OCI-LY3 (cell line): ENCODE measurements at regions not wholly inside any gene's neighbourhood (a gene's known extent, or its start where the extent isn't known, plus 50 kb on each side); places are given as distances from the start of the nearest gene placed in this dataset.

ENCODE experiments used
- H2AFZ ChIP-seq: fragments of 200-600, 300-600 bp; shearing (Covaris generic); 2 replicates; pipeline ENCODE4 v1.6.0; 2014; ENCODE audit warnings: antibody characterized with exemption, low read depth, low read length
- H3K27ac ChIP-seq: fragments of 200-600, 300-600 bp; sonication (generic); 2 replicates; pipeline ENCODE4 v1.5.1; 2014; ENCODE audit warnings: mild to moderate bottlenecking, low read length, moderate library complexity, mixed read lengths
- H3K27me3 ChIP-seq: fragments of 200-600, 300-600 bp; sonication (generic); 2 replicates; pipeline ENCODE4 v1.6.1; 2014; ENCODE audit warnings: low read depth, low read length, mixed read lengths
- H3K36me3 ChIP-seq: fragments of 200-600, 300-600 bp; sonication (generic); replicated peaks from 2 replicates; pipeline ENCODE3; 2014; ENCODE audit warnings: low read depth, low read length, mixed read lengths
- H3K4me1 ChIP-seq: fragments of 300-600, 200-600 bp; sonication (generic); 2 replicates; pipeline ENCODE4 v1.6.1; 2014; ENCODE audit warnings: low read length, mixed read lengths
- H3K4me2 ChIP-seq: fragments of 200-600, 300-600 bp; sonication (generic); 2 replicates; pipeline ENCODE4 v1.6.1; 2014; ENCODE audit warnings: low read length, mixed read lengths
- H3K4me3 ChIP-seq: fragments of 300-600, 200-600 bp; sonication (generic); 2 replicates; pipeline ENCODE4 v1.5.1; 2014; ENCODE audit warnings: antibody characterized with exemption, mild to moderate bottlenecking, low read length, moderate library complexity
- H3K79me2 ChIP-seq: fragments of 300-600, 200-600 bp; shearing (Covaris generic); 2 replicates; pipeline ENCODE4 v1.6.1; 2014; ENCODE audit warnings: mild to moderate bottlenecking, low read length, mixed read lengths
- H3K9ac ChIP-seq: fragments of 300-600, 200-600 bp; shearing (Covaris generic); 2 replicates; pipeline ENCODE4 v1.6.0; 2014; ENCODE audit warnings: mild to moderate bottlenecking, low read length, moderate library complexity
- H3K9me3 ChIP-seq: fragments of 200-600, 300-600 bp; shearing (Covaris generic); 2 replicates; pipeline ENCODE4 v1.6.1; 2014; ENCODE audit warnings: low read length, mixed read lengths; ENCODE audit not compliant: insufficient read depth
- H4K20me1 ChIP-seq: fragments of 200-600, 300-600 bp; sonication (generic); 2 replicates; pipeline ENCODE4 v1.6.1; 2016; ENCODE audit warnings: low read length, mixed read lengths; ENCODE audit not compliant: insufficient read depth
- CTCF ChIP-seq: fragments of 200-600, 300-600 bp; sonication (generic); IDR thresholded peaks from 2 replicates; pipeline ENCODE4 v1.5.1; 2014; ENCODE audit warnings: antibody characterized with exemption, low read length, low read depth
- EZH2phosphoT487 ChIP-seq: fragments of 200-600 bp; shearing (Covaris generic); IDR thresholded peaks from 2 replicates; pipeline ENCODE4 v1.6.1; 2018; ENCODE audit warnings: antibody characterized with exemption, mixed run types, low read depth

GRCh38 chr1:50265790-50266314 is 157.1 kb downstream of the ELAVL4 start:
- Histone ChIP-seq H3K4me1 (no peaks in the 10 kb centered on the region), H3K4me3 (no peak overlapping the region), H3K79me2 (no peaks in the 10 kb centered on the region), H3K27ac (no peak overlapping the region), H3K27me3 (no peaks in the 10 kb centered on the region), H3K4me2 (no peak overlapping the region), H4K20me1 (no peaks in the 10 kb centered on the region), H3K36me3 (no peaks in the 10 kb centered on the region), H3K9me3 (no peaks in the 10 kb centered on the region), H2AFZ (no peak overlapping the region), H3K9ac (no peak overlapping the region)
- TF ChIP-seq EZH2phosphoT487: no peak
- TF ChIP-seq CTCF: no peak

DNA sequence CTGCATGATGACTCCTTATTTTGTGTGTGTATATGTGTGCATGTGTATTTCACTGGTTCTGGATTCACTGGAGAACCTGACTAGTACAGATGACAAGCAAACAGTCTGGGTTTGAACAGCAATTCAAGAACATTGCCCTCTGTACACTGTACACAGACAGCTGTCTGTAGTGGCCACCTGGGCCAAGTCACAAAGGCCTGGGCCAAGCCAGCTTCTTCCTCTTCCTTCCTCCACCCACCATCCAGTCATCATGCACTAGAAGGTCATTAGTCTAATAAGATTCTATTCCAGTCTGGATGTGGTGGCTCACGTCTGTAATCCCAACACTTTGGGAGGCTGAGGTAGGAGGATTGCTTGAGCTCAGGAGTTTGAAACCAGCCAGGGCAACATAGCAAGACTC is 155.9 kb downstream of the ELAVL4 start:
- H3K9ac ChIP-seq: no peak overlapping the region
- H2AFZ ChIP-seq: no peak overlapping the region
- H3K36me3 ChIP-seq: no peaks in the 10 kb centered on the region
- no peak for TF ChIP-seq EZH2phosphoT487
- TF ChIP-seq CTCF: no peak
- no peaks in the 10 kb centered on the region for H4K20me1 ChIP-seq
- no peaks in the 10 kb centered on the region for H3K79me2 ChIP-seq
- no peaks in the 10 kb centered on the region for H3K27me3 ChIP-seq
- H3K27ac ChIP-seq: no peak overlapping the region
- H3K4me1 ChIP-seq: no peaks in the 10 kb centered on the region
- H3K4me2 ChIP-seq: no peak overlapping the region
- no peaks in the 10 kb centered on the region for H3K9me3 ChIP-seq
- no peak overlapping the region for H3K4me3 ChIP-seq

GRCh38 chr1:50262436-50262835 is 153.7 kb downstream of the ELAVL4 start:
- no peak overlapping the region for H2AFZ ChIP-seq
- no peak overlapping the region for H3K4me2 ChIP-seq
- no peaks in the 10 kb centered on the region for H3K79me2 ChIP-seq
- no peaks in the 10 kb centered on the region for H3K27me3 ChIP-seq
- H3K9me3 ChIP-seq: no peaks in the 10 kb centered on the region
- no peak overlapping the region for H3K9ac ChIP-seq
- TF ChIP-seq CTCF (no peak), EZH2phosphoT487 (no peak)
- no peaks in the 10 kb centered on the region for H3K4me1 ChIP-seq
- H3K4me3 ChIP-seq: no peak overlapping the region
- H3K36me3 ChIP-seq: no peaks in the 10 kb centered on the region
- H3K27ac ChIP-seq: no peak overlapping the region
- H4K20me1 ChIP-seq: no peaks in the 10 kb centered on the region

DNA sequence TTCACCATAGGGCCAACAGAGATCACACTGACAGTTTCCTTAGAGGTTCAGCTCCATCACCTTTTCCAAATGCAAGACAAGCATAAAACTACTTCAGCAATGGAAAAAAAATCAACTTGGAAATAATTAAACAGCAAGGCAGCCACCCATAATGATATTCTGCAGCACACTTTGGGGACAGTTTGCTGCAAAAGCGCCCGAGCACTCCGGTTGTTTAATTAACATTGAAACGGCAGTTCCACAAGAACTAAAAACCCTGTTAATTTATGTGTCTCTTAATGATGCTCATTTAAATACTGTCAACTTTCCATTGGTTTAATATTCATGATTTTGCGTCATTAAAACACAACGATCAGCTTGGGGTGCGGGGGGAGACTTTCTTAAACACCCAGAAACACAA is 153.2 kb downstream of the ELAVL4 start:
- no peak overlapping the region for H3K9ac ChIP-seq
- TF ChIP-seq CTCF (no peak), EZH2phosphoT487 (no peak)
- no peaks in the 10 kb centered on the region for H4K20me1 ChIP-seq
- no peaks in the 10 kb centered on the region for H3K4me1 ChIP-seq
- H2AFZ ChIP-seq: no peak overlapping the region
- no peaks in the 10 kb centered on the region for H3K9me3 ChIP-seq
- H3K27me3 ChIP-seq: no peaks in the 10 kb centered on the region
- no peaks in the 10 kb centered on the region for H3K79me2 ChIP-seq
- no peak overlapping the region for H3K4me3 ChIP-seq
- H3K27ac ChIP-seq: no peak overlapping the region
- no peak overlapping the region for H3K4me2 ChIP-seq
- H3K36me3 ChIP-seq: no peaks in the 10 kb centered on the region
